SKM-1 (cell line): ENCODE measurements at regions not wholly inside any gene's neighbourhood (a gene's known extent, or its start where the extent isn't known, plus 50 kb on each side); places are given as distances from the start of the nearest gene placed in this dataset.
"Not testable (repeated sequence)": the region's sequence is repeated elsewhere in the genome, so short reads cannot be mapped to it uniquely, and the experiment has no call there.

Source experiments
- DNase-seq: peaks from one replicate; lab custom pipeline; 2025; ENCODE audit not compliant: unreplicated experiment; lab: John Stamatoyannopoulos, UW

DNA sequence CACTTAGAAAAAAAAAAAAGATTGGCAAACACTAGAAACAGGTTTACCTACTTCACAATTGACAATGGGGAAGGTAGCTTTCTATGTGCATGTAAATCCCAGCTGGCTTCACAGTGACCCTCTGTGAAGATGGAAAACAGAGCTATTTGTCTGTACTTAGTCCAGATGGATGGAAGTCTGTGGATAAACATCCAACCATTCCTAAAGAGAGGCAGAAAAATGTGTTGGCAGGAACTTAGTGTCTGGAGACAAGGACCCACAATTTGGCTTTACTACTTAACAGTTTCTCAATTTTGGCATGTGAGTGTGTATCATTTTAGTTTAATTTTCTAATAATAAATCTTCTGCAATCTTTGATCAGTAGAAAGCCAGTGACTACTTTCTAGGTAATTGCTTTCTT is 154.4 kb downstream of the RAD51AP2 start:
- no peak for DNase-seq

GRCh38 chr2:17362956-17363355 is 155.3 kb downstream of the RAD51AP2 start:
- DNase-seq, result no peak

DNA sequence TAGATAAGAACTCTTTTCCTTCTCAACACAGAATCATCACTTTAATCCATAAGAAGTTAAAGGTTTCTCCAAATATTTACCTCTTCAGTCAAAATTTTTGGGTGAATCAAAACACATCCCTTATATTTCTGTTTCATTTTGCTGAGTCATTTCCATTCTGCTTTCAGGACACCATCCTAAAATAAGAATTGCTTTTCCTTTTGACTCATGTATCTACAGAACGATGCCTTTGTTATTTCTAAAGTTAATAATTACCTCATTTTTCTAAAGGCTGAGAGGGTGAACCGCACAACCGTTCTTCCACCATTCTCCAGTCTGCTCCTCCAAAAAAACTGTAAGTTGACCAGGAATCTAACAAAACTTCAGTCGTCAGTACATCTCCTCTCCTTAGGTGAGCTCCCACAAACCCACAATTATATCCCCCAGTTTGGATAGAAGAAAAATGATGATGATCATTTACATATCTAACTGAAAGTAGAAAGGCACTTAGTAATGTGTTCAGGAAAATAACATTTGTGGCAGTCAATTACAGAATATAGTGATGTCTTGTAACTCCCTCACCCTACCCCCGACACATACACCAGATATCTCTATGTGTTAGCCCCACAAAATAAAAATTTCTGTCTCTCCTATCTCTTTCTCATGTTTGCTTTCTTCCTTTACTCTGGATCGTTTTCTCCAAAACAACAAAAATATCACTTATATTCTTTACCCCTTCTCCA is 162.5 kb downstream of the RAD51AP2 start:
- DNase-seq, result no peak

DNA sequence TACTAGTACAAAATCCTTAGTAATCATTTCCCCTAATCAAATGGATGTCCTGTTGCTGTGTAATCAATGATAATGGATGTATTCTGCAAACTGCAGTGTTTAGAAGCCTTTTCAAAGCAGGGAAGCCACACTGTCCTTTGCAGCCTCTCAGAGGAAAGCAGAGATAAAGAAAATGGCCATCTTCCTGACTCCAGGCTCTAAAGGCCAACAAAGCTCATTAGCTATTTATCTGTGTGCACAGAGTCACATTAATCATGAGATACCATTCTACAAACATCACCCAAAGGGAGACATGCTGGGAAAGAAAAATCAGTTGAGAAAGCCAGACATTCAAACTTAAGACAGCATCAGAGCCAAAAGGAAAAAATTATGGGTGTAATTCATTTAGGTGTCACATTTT is 165.0 kb downstream of the RAD51AP2 start:
- DNase-seq, result no peak

DNA sequence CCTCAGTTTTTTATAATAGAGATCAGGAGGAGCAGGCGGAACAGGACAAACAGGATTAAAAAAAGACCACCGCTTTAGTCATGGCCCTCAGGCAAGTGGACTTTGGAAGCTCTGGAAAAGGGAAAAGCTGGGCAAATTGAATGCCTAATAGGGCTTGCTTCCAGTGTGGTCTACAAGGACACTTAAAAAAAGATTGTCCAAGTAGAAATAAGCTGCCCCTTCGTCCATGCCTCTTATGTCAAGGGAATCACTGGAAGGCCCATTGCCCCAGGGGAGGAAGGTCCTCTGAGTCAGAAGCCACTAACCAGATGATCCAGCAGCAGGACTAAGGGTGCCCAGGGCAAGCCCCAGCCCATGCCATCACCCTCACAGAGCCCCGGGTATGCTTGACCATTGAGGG is 175.5 kb downstream of the RAD51AP2 start:
- not testable (repeated sequence) for DNase-seq

DNA sequence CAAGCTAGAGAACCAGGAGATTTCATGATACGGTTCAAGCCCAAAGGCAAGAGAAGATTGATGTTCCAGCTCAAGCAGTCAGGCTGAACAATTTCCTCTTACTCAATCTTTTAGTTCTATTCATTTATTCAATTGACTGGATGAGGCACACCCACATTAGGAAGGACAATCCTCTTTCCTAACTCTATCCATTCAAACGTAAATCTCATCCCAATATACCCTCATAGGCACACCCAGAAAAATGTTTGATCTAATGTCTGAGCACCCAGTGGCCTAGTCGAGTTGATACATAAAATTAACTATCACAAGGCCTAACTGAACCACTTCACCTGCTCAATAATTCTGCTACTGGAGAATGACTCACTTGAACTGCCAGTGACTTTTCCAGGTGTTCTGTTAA is 180.7 kb downstream of the RAD51AP2 start:
- no peak for DNase-seq

DNA sequence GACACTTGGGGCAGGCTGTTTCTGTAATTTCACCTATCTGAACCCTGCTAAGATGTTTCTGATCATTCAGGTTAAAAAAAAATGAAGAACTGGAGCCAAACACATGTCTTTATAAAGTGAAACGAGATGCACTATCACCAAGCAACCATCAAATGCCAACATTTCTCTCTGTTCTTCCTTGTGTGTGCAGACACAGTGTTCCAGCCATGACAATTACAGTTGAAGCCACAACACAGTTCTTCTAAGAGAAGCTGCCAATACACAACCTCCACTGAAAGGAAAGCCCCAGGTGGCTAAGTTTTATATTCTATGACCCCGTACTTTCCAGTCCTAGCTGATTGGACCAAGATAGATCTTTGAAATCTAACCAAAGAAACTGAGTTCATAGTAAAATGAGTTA is 181.8 kb downstream of the RAD51AP2 start:
- DNase-seq, result no peak

DNA sequence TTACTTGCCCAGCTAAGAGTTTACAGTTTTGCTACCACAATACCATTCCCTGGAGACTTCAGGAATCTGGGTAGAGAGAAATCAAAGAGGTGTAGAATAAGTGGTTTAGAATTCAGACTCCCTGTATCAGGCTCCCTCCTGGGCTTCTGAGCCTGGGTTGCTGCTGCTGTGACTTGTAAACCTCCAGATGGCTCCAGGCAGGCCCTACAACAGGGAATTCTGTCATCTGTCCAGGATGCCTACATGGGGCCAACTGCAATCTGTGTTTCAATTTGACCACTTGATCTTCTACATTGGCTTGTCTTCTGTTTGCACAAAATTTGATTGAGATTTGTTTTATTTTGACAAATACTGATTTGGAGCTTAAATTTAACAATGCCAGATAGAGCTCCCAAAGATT is 183.9 kb downstream of the RAD51AP2 start:
- DNase-seq, result no peak

DNA sequence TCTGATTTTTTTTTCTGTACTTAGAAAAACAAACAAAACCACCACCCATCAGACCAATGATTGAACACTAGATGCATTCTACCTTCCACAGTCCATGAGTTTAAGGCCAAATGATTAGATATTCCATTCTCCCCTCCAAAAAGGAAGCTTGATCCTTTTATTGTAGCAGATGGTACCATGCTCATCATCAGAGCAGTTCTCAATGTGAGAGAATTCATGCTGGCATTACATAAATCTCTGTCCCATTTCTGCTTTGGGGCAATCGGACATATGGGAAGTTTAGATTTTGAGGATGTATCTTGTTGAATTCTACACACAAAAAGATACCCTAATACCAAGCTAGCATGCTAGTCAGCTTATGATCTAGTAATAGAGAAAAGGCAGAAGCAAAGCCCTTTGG is 186.6 kb downstream of the RAD51AP2 start:
- no peak for DNase-seq

GRCh38 chr2:17328161-17328560 is 190.1 kb downstream of the RAD51AP2 start:
- no peak for DNase-seq

DNA sequence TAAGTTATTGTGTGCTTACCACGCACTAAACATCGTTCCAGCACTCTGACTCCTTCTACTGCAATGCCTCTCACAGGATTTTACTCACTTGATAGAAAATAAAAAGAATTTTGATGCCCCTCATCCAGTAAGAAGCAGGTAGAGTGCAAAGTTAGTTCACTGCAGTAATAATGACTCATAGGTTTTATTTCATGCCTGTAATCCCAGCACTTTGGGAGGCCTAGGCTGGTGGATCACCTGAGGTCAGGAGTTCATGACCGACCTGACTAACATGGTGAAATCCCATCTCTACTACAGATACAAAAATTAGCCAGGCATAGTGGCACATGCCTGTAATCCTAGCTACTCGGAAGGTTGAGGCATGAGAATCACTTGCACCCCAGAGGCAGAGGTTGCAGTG is 190.6 kb downstream of the RAD51AP2 start:
- DNase-seq, result no peak

- no peak for DNase-seq
Observed at GRCh38 chr2:17326717-17327116, 191.5 kb downstream of the RAD51AP2 start.

- DNase-seq, result no peak
Observed at GRCh38 chr2:17323697-17324096, 194.5 kb downstream of the RAD51AP2 start.

DNA sequence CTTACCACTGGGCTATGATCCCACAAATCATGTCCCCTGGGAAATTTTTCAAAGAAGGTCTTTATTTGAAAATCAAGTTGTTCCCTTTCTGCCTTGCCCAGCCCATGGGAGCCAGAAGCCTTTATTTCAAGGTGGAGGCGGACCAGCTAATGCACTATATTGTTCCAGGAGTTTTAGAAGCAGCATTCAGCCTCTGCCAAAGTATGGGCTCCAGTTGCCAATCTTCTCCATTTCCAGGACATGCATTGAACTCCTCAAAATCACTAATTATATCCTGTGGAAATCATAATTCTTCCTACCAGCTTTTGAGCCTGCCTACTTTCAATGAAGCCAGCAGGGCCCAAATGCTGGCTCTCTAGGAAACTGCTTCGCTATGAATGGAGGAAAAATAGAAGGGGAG is 195.8 kb downstream of the RAD51AP2 start:
- DNase-seq, result no peak

GRCh38 chr2:17319090-17319489 is 199.2 kb downstream of the RAD51AP2 start:
- no peak for DNase-seq

- no peak for DNase-seq
Observed at GRCh38 chr2:17318013-17318412, 200.2 kb downstream of the RAD51AP2 start.

DNA sequence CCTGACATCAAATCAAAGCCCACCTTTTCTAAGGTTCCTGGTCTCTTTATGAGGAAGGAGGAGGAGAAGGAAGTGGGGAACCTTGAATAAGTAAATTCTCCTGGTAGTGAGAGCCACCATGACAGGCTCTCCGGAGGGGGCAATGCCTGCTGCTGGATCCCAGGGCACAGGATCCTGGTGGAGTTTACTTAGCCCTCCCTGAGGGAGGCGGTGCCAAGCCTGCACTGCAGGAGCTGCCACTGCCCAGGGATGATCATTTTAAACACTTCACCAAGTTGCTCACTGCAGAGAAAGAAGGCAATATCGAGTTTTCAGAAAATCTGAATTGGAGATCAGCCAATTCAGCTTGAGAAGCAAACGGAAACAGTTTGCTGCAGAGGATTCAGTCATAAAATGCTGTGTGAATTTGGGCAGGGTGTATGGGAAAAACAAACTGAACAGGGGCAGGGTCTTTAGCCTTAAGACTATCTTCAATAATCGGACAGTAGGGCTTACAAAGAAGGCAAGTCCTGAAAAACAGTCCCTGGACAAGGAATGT is 200.7 kb downstream of the RAD51AP2 start:
- no peak for DNase-seq

DNA sequence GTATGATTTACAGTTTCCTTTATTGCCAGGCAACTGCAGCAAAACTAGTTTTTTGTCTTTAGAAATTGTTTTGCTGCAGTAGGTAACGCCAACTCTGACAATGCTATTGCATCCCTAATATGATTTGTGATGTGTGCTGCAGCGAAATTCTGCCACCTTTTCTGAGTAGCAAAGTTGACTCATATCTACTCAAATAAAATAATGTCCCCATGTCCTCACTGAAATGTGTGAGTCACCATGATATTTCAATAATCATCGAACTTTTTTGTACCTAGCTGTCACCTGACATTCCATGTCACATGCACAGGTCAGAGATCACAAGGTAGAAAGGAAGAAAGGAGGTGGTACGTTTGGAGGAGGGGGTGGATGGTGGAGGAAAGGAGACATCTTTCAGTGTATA is 205.0 kb downstream of the RAD51AP2 start:
- no peak for DNase-seq

GRCh38 chr2:17311771-17312511 is 206.3 kb downstream of the RAD51AP2 start:
- DNase-seq, result no peak

DNA sequence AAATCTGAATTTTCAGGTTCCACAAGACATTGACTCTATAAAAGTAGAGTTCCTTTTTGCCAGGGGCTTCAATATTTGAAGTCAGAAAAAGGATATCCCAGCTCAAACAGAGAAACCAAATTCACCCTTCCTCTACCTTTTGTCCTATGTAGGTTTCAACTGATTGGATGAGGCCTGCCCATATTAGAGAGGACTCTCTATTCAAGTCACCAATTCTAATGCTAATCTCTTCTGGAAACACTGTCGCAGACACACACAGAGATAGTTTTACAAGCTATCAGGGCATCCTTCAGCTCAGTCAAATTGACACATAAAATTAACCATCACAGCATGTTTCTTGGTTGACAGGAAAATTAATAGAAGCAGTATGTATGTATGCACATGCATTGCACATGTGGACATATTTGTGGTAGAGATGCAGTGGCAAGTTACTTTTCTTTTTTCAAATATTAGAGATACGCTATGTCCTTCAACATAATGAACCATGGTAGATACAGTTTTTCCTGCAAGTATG is 207.1 kb downstream of the RAD51AP2 start:
- DNase-seq, result no peak

DNA sequence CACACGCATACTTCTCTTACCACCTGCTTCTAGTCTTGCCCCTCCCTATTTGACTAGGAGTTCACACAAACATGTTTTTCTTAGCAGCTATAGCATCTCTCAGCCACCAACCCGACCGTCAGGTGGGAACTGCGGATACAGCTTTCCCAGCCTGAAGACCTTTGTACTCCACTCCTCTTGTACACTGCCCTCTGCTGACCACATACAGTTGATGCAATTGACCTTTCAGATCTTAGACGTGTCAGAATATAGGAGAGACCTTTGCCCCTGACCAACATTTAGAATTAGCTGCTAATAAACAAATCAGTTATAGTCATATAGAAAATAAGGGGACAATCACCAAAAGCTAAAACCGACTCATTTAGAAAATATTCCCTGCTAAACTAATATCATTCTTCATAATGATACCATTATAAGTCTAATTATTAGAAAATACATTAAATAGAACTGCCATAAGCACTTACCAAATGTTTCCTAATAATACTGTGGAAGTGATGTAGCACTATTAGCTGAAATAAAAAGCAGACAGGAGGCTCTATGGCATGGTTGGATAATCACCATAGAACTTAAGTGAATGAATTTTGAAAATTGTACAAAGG is 208.4 kb downstream of the RAD51AP2 start:
- DNase-seq, result peak; percentile 48

DNA sequence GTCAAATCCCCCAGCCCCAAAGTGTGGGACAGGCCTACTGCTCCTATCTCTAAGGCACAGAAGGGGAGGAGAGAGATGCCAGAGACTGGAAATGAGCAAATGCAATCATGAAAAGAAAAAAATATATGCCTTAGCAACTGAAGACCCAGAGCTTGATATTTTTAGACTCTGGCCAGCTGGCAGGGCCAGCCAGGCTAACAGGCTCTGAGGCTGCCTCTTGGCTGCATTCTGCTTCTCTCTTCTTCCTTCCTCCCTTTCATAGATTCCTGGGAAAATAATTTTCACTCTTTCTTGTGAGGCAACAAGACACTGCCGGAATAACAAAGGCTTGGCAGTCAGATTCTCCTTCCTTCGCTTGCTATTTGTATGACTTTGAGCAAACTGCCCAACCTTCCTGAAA is 209.1 kb downstream of the RAD51AP2 start:
- no peak for DNase-seq
